GM18505 (cell line): ENCODE measurements at regions not wholly inside any gene's neighbourhood (a gene's known extent, or its start where the extent isn't known, plus 50 kb on each side); places are given as distances from the start of the nearest gene placed in this dataset.

ENCODE experiments used
- ATAC-seq: cut with Tn5 transposase; IDR thresholded peaks from one replicate; pipeline ENCODE4 v1.9.1; 2021; ENCODE audit not compliant: unreplicated experiment
- POLR2A ChIP-seq: IDR thresholded peaks from 4 replicates; pipeline ENCODE4 v1.6.1; 2011; ENCODE audit warnings: borderline replicate concordance; ENCODE audit not compliant: insufficient read depth, insufficient read length; ENCODE audit errors: extremely low read depth

- TF ChIP-seq POLR2A = no peak
- ATAC-seq = no peak
These were observed 1084.5 kb downstream of the NR2F1-AS1 start for GRCh38 chr5:92496545-92496944.

GRCh38 chr5:92494508-92494907 is 1086.5 kb downstream of the NR2F1-AS1 start:
- no peak for TF ChIP-seq POLR2A
- no peak for ATAC-seq

GRCh38 chr5:92492908-92493307 is 1088.1 kb downstream of the NR2F1-AS1 start:
- no peak for TF ChIP-seq POLR2A
- ATAC-seq = no peak

GRCh38 chr5:92484484-92484883 is 1096.5 kb downstream of the NR2F1-AS1 start:
- ATAC-seq = no peak
- TF ChIP-seq POLR2A = no peak

- ATAC-seq = no peak
- no peak for TF ChIP-seq POLR2A
These were observed 1090.0 kb upstream of the ARRDC3 start for GRCh38 chr5:92472981-92473566.

- TF ChIP-seq POLR2A = no peak
- ATAC-seq = no peak
These were observed 1088.7 kb upstream of the ARRDC3 start for GRCh38 chr5:92471861-92472260.

DNA sequence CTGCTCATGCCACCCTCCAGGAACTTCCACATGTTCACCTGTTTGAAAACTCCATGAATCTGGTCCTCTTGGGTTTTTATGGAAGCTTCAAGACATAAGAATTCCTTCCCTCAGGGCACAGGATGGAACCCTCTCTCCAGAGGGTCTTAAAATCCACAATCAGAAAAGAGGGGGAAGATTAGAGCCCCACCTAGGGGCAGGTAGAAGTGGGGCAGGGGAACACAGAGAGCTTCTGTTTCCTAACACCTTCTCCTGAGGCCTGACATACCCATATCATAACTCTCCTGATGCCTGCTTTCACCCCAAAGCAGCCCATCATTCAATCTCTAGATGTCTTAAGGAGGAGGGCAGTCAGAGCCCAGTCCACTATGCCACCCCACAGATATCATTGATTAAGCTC is 1087.7 kb upstream of the ARRDC3 start:
- no peak for TF ChIP-seq POLR2A
- ATAC-seq = no peak

DNA sequence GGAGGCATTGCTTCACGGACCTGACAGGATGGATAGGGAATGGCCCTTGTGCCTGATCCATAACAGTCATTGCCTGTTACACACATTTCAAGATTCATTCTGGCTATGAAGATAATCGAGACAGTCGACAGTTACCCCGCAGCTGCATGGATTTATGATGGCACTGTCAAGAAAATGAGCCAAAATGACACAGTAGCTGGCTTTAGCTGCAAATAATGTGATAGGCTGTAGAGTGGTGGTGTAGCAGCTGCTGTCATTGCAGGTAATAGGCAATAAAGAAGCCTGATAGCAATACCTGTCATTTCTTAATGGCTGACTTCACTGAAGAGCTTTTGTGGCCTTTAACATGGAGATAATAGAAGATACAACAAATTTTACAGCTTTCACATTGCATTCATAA is 1085.2 kb upstream of the ARRDC3 start:
- no peak for TF ChIP-seq POLR2A
- no peak for ATAC-seq

DNA sequence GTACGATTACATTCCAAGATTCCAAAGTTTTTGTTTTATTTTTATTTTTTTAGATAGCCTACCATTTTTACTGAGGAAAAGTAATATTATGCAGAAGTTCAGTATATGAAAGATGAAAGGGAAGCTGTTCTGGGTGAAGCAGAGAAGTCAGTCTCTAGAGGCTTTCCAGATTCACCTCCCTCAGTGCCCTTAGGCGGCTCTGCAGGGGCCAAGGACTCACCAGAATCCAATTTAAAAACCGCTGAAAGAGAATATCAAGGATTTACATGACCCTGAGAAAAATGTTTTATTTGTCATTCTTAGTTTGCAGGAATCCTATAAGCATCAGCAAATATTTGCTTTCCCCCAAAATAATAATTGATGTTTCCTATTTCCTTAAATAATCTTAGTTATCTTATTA is 1084.6 kb upstream of the ARRDC3 start:
- TF ChIP-seq POLR2A = no peak
- no peak for ATAC-seq

GRCh38 chr5:92460505-92460904 is 1077.4 kb upstream of the ARRDC3 start:
- ATAC-seq = no peak
- TF ChIP-seq POLR2A = no peak

DNA sequence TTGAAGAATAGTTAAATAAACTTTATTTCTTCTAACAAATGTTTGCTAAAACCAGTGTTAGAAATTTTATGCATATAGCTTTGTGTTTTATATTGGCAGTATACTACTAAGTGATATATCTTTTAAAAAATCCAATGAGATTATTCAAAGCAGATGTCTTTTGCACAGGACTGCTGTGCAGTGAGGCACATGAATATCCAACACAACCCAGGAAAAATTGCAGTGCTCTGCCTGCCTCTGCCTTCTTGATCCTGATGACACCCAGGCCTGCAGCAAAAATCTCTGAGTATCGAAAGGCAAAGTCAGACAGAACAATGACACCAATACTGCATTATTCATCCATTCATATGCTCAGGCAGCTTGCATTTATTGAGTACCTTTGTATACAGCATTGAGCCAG is 1076.5 kb upstream of the ARRDC3 start:
- no peak for ATAC-seq
- TF ChIP-seq POLR2A = no peak

GRCh38 chr5:92455011-92455410 is 1071.9 kb upstream of the ARRDC3 start:
- no peak for TF ChIP-seq POLR2A
- peak; percentile 99 for ATAC-seq

GRCh38 chr5:92444888-92445287 is 1061.8 kb upstream of the ARRDC3 start:
- no peak for TF ChIP-seq POLR2A
- no peak for ATAC-seq

- no peak for TF ChIP-seq POLR2A
- no peak for ATAC-seq
These were observed 1052.7 kb upstream of the ARRDC3 start for GRCh38 chr5:92435781-92436180.

GRCh38 chr5:92429646-92430045 is 1046.5 kb upstream of the ARRDC3 start:
- TF ChIP-seq POLR2A = no peak

More at GRCh38 chr5:92429646-92430045, 1046.5 kb upstream of the ARRDC3 start:
- no peak for ATAC-seq
